HepG2 (cell line): ENCODE measurements at regions not wholly inside any gene's neighbourhood (a gene's known extent, or its start where the extent isn't known, plus 50 kb on each side); places are given as distances from the start of the nearest gene placed in this dataset.
A peak's percentile ranks its signal among the peaks of the same experiment; 100 is the strongest.

ENCODE experiments used
- DPF2 ChIP-seq: sonication (generic); formaldehyde crosslinking; IDR thresholded peaks from 2 replicates; pipeline ENCODE4 v1.4.0; 2020; ENCODE audit warnings: mild to moderate bottlenecking, low read depth, missing genetic modification reagents, borderline replicate concordance
- FOXK2 ChIP-seq: fragments of 450-650 bp; IDR thresholded peaks from 2 replicates; pipeline ENCODE4 v1.6.1; 2016
- GZF1 ChIP-seq: sonication (generic); formaldehyde crosslinking; IDR thresholded peaks from 2 replicates; pipeline ENCODE4 v1.5.1; 2020; ENCODE audit warnings: mild to moderate bottlenecking, missing genetic modification reagents
- IRX3 ChIP-seq: sonication (generic); formaldehyde crosslinking; IDR thresholded peaks from 2 replicates; pipeline ENCODE4 v1.8.1; 2023; ENCODE audit warnings: mild to moderate bottlenecking, low read depth, missing genetic modification reagents, borderline replicate concordance
- PLRG1 ChIP-seq: fragments of 450-650 bp; conservative IDR thresholded peaks from 2 replicates; pipeline ENCODE4 v1.6.1; 2016
- RERE ChIP-seq: IDR thresholded peaks from 2 replicates; pipeline ENCODE4 v1.6.1; 2016; ENCODE audit warnings: low read depth, missing genetic modification reagents, missing compliant biosample characterization
- UBTF ChIP-seq: sonication (generic); formaldehyde crosslinking; IDR thresholded peaks from 2 replicates; pipeline ENCODE4 v1.4.0; 2020; ENCODE audit warnings: mild to moderate bottlenecking, missing genetic modification reagents
- ZBTB20 ChIP-seq: sonication (generic); formaldehyde crosslinking; IDR thresholded peaks from 2 replicates; pipeline ENCODE4 v1.8.1; 2023; ENCODE audit warnings: missing genetic modification reagents, low read depth, mild to moderate bottlenecking, borderline replicate concordance
- ZFAT ChIP-seq: sonication (generic); formaldehyde crosslinking; conservative IDR thresholded peaks from 2 replicates; pipeline ENCODE4 v1.8.1; 2023; ENCODE audit warnings: missing genetic modification reagents, inconsistent platforms
- ZMYM3 ChIP-seq: sonication (generic); formaldehyde crosslinking; IDR thresholded peaks from 2 replicates; pipeline ENCODE4 v1.5.1; 2020; ENCODE audit warnings: mild to moderate bottlenecking, missing genetic modification reagents
- ZNF224 ChIP-seq: sonication (generic); formaldehyde crosslinking; IDR thresholded peaks from 2 replicates; pipeline ENCODE4 v1.5.0; 2020; ENCODE audit warnings: mild to moderate bottlenecking, missing genetic modification reagents
- ZNF407 ChIP-seq: sonication (generic); formaldehyde crosslinking; IDR thresholded peaks from one replicate; pipeline ENCODE4 v1.5.1; 2020; ENCODE audit warnings: mild to moderate bottlenecking, missing genetic modification reagents; ENCODE audit errors: not compliant biosample characterization
- ZNF546 ChIP-seq: sonication (generic); formaldehyde crosslinking; conservative IDR thresholded peaks from 2 replicates; pipeline ENCODE4 v1.8.1; 2023; ENCODE audit warnings: mild to moderate bottlenecking, missing genetic modification reagents
- ZNF746 ChIP-seq: sonication (generic); formaldehyde crosslinking; IDR thresholded peaks from 2 replicates; pipeline ENCODE4 v1.8.0; 2022; ENCODE audit warnings: mild to moderate bottlenecking, missing genetic modification reagents

GRCh38 chr14:54133896-54134295, 177.3 kb upstream of the BMP4 start (continued):
- TF ChIP-seq RERE (peak; percentile 82), ZNF546 (CRISPR knock-in tag) (no peak), FOXK2 (no peak), ZNF224 (CRISPR knock-in tag) (no peak), DPF2 (CRISPR knock-in tag) (0 out of 2 replicates have a peak, but pooled peaks have one; percentile 72), IRX3 (CRISPR knock-in tag) (no peak), ZNF407 (CRISPR knock-in tag) (no peak), UBTF (CRISPR knock-in tag) (no peak), ZBTB20 (peak; percentile 71; the same call in 1 of the 2 replicates), ZNF746 (CRISPR knock-in tag) (no peak), GZF1 (no peak), PLRG1 (no peak), ZMYM3 (CRISPR knock-in tag) (peak; percentile 87), ZFAT (CRISPR knock-in tag) (peak; percentile 95)
